Right lobe of liver (tissue), 6 donors: ENCODE measurements at regions not wholly inside any gene's neighbourhood (a gene's known extent, or its start where the extent isn't known, plus 50 kb on each side); places are given as distances from the start of the nearest gene placed in this dataset.

Source experiments
- ATAC-seq, 4 donors: fragments of 200-7000 bp; cut with Tn5 transposase; one replicate each; pipeline ENCODE4 v1.9.1; 2020; ENCODE audit warnings: mild to moderate bottlenecking in 4 of 4, moderate library complexity in 4 of 4
- DNase-seq, 3 donors: peaks; one replicate each; pipeline ENCODE4 v3.0.0-alpha.2; 2020
- H3K27ac ChIP-seq, 3 donors: fragments of 200-600 bp; one replicate each; pipeline ENCODE4 v1.8.0; 2022
- H3K27me3 ChIP-seq, 2 donors: fragments of 200-600 bp; one replicate each; pipeline ENCODE4 v1.8.0; 2022
- H3K36me3 ChIP-seq, 4 donors: fragments of 200-600 bp; sonication (generic) in 1 of 4; one replicate each; pipeline versions ENCODE4 v1.5.1 to v1.8.0; 2017 to 2022; ENCODE audit warnings: control low read depth in 1 of 4
- H3K4me1 ChIP-seq, 4 donors: fragments of 200-600 bp; sonication (generic) in 1 of 4; one replicate each; pipeline versions ENCODE4 v1.5.1 to v1.8.0; 2017 to 2022; ENCODE audit warnings: control low read depth in 1 of 4
- H3K4me3 ChIP-seq, 3 donors: fragments of 200-600 bp; one replicate each; pipeline ENCODE4 v1.8.0; 2022
- H3K9me3 ChIP-seq, 4 donors: fragments of 200-600 bp; sonication (generic) in 1 of 4; one replicate each; pipeline versions ENCODE4 v1.5.1 to v1.8.0; 2017 to 2022; ENCODE audit warnings: control low read depth in 1 of 4
- POLR2A ChIP-seq: fragments of 450-650 bp; IDR thresholded peaks from one replicate; pipeline ENCODE4 v1.6.1; 2017; ENCODE audit warnings: antibody characterized with exemption, mild to moderate bottlenecking
- WGBS: methylation state at CpG from one replicate; pipeline ENCODE4 v1.1.6; 2018; ENCODE audit warnings: low coverage, low lambda C conversion rate; ENCODE audit not compliant: insufficient coverage; ENCODE audit errors: missing lambda C conversion rate; 5-methylcytosine and 5-hydroxymethylcytosine counted together
- intact Hi-C, 2 donors: fragments of 100-400 bp; cut with DNase I; formaldehyde crosslinking; loops; one replicate each; pipeline versions ENCODE4 v1.11.2 to v1.14.1; 2022
- TF ChIP-seq, protein P1 (sequence below), 4 donors: fragments of 200-600 bp in 3 of 4; fragments of 450-650 bp in 1 of 4; IDR thresholded peaks; one replicate each; pipeline versions ENCODE4 v1.5.1 to v1.8.0; 2016 to 2022; ENCODE audit warnings: antibody characterized with exemption in 4 of 4, mild to moderate bottlenecking in 2 of 4
- donor health status: DM: no; HTN: yes; CAD: no.
- donor health status: DM: no; HTN: no; CAD: no.
- donor health status: DM: no; HTN: no; CAD: no.
- donor health status: DM: no; HTN: yes; CAD: no.
- donor health status: DM: no; HTN: yes; CAD: no.

DNA sequence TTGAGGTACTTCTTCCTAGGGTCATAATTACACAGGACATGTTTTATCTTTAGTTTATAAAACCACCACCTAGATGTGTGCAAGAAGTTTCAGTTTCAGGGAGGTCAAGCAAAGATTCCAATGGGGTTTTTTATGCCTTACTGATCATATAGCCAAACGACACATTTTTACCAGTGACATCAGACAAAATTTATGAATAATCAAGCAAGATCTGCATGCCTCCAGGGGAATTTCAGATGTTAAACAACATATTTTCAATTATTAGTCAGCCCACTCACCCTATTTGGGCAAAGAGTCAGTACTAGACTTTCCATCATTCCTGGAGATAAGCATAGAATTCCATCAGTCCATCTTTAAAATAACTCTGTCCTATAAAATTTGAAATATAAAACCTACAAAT, 867.4 kb downstream of the KCNT2 start:
- Histone ChIP-seq H3K4me1 (no peaks in the 10 kb centered on the region), H3K27me3 (no peaks in the 10 kb centered on the region), H3K27ac (no peak overlapping the region), H3K9me3 (no peaks in the 10 kb centered on the region), H3K4me3 (no peak overlapping the region), H3K36me3 (no peaks in the 10 kb centered on the region)
- DNase-seq (no peak), ATAC-seq (no peak)
- 55% methylated on average over 1 of the region's 1 CpG for WGBS
- intact Hi-C loops: no loop called here
- TF ChIP-seq, protein P1, sequence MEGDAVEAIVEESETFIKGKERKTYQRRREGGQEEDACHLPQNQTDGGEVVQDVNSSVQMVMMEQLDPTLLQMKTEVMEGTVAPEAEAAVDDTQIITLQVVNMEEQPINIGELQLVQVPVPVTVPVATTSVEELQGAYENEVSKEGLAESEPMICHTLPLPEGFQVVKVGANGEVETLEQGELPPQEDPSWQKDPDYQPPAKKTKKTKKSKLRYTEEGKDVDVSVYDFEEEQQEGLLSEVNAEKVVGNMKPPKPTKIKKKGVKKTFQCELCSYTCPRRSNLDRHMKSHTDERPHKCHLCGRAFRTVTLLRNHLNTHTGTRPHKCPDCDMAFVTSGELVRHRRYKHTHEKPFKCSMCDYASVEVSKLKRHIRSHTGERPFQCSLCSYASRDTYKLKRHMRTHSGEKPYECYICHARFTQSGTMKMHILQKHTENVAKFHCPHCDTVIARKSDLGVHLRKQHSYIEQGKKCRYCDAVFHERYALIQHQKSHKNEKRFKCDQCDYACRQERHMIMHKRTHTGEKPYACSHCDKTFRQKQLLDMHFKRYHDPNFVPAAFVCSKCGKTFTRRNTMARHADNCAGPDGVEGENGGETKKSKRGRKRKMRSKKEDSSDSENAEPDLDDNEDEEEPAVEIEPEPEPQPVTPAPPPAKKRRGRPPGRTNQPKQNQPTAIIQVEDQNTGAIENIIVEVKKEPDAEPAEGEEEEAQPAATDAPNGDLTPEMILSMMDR (IDR thresholded peaks at IDR 0.05): no peak
- TF ChIP-seq POLR2A: no peak

DNA sequence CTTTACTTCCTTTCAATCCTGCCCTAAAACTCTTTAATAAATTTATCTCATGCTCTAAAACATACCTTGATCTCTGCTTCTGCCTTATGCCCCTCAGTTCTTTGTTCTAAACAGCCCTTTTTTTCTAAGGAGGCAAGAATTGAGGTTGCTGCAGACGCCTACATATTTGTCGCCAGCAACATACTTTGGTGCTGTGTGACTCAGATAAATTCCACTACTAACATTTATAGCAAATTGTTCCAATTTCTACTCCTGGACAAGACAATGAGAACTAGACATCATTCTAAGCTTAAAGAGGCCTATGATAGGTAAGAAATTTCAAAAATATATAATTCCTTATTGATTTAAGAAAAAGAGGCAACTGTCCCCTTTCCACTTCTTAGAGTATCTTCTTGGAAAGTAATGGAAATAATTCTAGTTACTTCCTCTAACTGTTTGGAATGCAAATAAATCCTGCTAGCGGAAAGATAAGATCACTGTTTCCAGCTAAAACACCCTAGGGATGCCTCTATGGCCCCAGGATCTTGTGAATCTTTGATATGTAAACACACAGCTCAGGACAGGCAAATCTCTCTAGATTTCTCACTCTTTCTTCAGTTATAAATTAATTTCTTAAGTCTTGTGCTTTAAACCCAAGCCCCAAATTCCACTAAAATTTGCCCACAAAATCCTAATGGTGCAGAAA, 869.1 kb downstream of the KCNT2 start:
- no peak overlapping the region for H3K4me3 ChIP-seq
- H3K27me3 ChIP-seq: no peaks in the 10 kb centered on the region
- no peaks in the 10 kb centered on the region for H3K36me3 ChIP-seq
- no peak for TF ChIP-seq POLR2A
- TF ChIP-seq, protein P1 (IDR thresholded peaks at IDR 0.05): no peak
- ATAC-seq: no peak
- H3K4me1 ChIP-seq: no peaks in the 10 kb centered on the region
- H3K27ac ChIP-seq: no peak overlapping the region
- 54% methylated on average over 3 of the region's 3 CpGs for WGBS
- intact Hi-C loops: no loop called here
- DNase-seq: no peak
- H3K9me3 ChIP-seq: no peaks in the 10 kb centered on the region

DNA sequence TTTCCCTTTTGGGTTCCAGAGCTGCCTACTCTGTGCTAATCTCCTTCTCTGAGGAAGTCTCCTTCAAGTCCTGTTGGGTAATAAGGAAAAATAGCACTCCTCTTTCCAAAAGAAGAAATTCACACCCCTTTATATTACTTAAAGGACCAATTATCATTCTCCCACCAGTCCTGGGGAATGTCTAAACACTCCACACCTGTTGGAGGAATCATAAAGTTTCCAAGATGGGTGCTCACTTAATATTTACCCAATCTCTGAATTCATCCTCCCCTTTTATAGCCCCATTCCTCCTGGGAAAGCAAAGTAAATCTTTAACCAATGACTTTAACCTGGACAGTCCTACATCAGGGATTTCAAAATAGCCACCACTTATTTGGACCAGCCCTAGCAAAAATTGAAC, 873.1 kb downstream of the KCNT2 start:
- ATAC-seq: no peak
- no peaks in the 10 kb centered on the region for H3K9me3 ChIP-seq
- no peaks in the 10 kb centered on the region for H3K27me3 ChIP-seq
- no peaks in the 10 kb centered on the region for H3K36me3 ChIP-seq
- TF ChIP-seq, protein P1 (IDR thresholded peaks at IDR 0.05): no peak
- TF ChIP-seq POLR2A: no peak
- H3K27ac ChIP-seq: no peak overlapping the region
- DNase-seq: no peak
- H3K4me3 ChIP-seq: no peak overlapping the region
- intact Hi-C loops: no loop called here
- no peaks in the 10 kb centered on the region for H3K4me1 ChIP-seq

GRCh38 chr1:195733826-195734225, 874.4 kb downstream of the KCNT2 start:
- no peaks in the 10 kb centered on the region for H3K4me1 ChIP-seq
- intact Hi-C loops: no loop called here
- DNase-seq (no peak), ATAC-seq (no peak)
- no peaks in the 10 kb centered on the region for H3K36me3 ChIP-seq
- TF ChIP-seq POLR2A: no peak
- TF ChIP-seq, protein P1 (IDR thresholded peaks at IDR 0.05): peak in 1 of 4 donors; percentile 6
- no peaks in the 10 kb centered on the region for H3K27me3 ChIP-seq
- 67% methylated on average over 1 of the region's 1 CpG for WGBS
- no peak overlapping the region for H3K4me3 ChIP-seq
- no peaks in the 10 kb centered on the region for H3K9me3 ChIP-seq
- no peak overlapping the region for H3K27ac ChIP-seq

DNA sequence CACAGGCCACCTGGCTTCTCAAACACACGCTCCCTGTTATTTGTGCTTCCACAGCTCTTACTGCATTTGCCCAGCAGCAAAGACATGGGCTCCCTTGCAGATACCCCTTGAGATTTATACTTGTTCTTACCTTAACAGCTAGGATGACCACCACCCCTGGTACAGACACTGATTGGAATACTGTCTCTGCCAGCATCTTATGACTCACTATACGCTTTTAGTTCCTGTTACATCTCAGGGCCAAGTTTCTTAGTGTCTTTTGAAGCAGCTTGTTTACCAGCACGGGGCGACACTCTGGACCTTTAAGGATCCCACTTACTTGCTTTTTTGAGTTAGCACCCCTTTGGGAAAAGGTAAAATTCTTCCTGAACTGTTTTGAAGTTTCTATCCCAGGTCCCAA, 874.8 kb downstream of the KCNT2 start:
- ATAC-seq: no peak
- no peaks in the 10 kb centered on the region for H3K9me3 ChIP-seq
- WGBS: 50% methylated on average over 4 of the region's 4 CpGs
- H3K4me3 ChIP-seq: no peak overlapping the region
- no peaks in the 10 kb centered on the region for H3K36me3 ChIP-seq
- no peaks in the 10 kb centered on the region for H3K4me1 ChIP-seq
- H3K27me3 ChIP-seq: no peaks in the 10 kb centered on the region
- no peak for DNase-seq
- intact Hi-C loops: no loop called here
- TF ChIP-seq, protein P1 (IDR thresholded peaks at IDR 0.05): no peak
- no peak for TF ChIP-seq POLR2A
- H3K27ac ChIP-seq: no peak overlapping the region
